HG03354 (cell line): ENCODE measurements at regions not wholly inside any gene's neighbourhood (a gene's known extent, or its start where the extent isn't known, plus 50 kb on each side); places are given as distances from the start of the nearest gene placed in this dataset.

Source experiments
- ATAC-seq: cut with Tn5 transposase; IDR thresholded peaks from one replicate; pipeline ENCODE4 v1.9.1; 2021; ENCODE audit warnings: mild to moderate bottlenecking; ENCODE audit not compliant: unreplicated experiment, poor library complexity, severe bottlenecking

- no peak for ATAC-seq
Observed at GRCh38 chr10:108187408-108188012, 1023.0 kb upstream of the SORCS1 start.

- ATAC-seq: no peak
Observed at GRCh38 chr10:108184114-108184513, 1019.6 kb upstream of the SORCS1 start.

- ATAC-seq: no peak
Observed at GRCh38 chr10:108180878-108181277, 1016.4 kb upstream of the SORCS1 start.

GRCh38 chr10:108169846-108170245 lies 1005.3 kb upstream of the SORCS1 start:
- ATAC-seq: no peak

GRCh38 chr10:108167766-108168165 lies 1003.3 kb upstream of the SORCS1 start:
- ATAC-seq: no peak

GRCh38 chr10:108166401-108166800 lies 1001.9 kb upstream of the SORCS1 start:
- no peak for ATAC-seq

DNA sequence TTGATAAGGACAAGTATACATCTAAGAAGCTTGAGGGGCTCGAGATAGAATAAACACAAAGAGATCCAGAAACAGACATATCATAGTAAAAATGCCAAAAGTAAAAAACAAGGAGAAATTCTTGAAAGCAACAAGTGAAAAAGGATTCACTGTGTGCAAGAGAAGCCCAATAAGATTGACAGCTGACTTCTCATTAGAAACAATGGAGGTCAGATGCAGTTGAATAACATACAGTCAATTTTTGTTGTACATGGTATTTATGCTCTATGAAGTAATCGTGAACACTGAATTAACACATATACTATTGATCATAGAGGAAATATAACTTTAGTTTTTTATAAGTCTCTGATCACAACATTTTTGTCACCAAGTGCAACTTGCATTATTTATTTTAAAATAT lies 982.8 kb upstream of the SORCS1 start:
- no peak for ATAC-seq

GRCh38 chr10:108141064-108141463 lies 976.6 kb upstream of the SORCS1 start:
- no peak for ATAC-seq

DNA sequence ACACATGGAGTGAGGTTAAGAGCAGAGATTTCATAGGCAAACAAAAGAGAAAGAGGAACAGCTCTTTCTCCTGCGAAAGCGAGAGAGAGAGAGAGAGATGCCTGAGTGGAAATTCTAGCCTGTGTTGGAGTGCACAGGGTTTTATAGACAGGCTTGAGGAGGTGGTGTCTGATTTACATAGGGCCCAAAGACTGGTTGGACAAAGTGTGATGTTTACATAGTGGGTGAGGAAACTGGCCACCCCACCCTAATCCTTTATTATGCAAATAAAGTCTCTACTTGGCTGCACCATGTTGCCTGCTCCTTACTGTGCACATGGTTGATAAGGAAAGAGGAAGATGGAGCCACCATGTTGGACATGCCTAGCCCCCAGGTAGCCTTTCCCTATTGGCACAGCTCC lies 967.8 kb upstream of the SORCS1 start:
- no peak for ATAC-seq

- no peak for ATAC-seq
Observed at GRCh38 chr10:108130575-108130974, 966.1 kb upstream of the SORCS1 start.

DNA sequence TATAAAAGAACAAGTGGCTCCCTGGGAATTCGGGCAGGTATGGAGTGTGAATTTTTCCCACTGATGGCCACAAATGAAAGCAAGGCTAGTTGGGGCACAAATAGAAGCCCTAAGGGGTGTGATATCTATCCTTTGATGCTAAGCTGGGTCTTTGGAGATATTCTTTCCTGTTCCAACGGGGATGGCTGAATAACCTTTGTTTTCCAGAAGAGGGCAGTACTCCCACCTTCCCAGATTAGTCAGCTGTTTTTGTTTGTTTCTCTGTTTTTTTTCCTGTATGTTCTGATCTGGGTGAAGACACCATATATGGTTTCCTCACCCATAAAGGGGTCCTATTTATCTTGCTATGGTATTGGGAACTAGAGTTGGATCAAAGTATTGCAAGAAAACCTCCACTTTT lies 947.7 kb upstream of the SORCS1 start:
- ATAC-seq: no peak

DNA sequence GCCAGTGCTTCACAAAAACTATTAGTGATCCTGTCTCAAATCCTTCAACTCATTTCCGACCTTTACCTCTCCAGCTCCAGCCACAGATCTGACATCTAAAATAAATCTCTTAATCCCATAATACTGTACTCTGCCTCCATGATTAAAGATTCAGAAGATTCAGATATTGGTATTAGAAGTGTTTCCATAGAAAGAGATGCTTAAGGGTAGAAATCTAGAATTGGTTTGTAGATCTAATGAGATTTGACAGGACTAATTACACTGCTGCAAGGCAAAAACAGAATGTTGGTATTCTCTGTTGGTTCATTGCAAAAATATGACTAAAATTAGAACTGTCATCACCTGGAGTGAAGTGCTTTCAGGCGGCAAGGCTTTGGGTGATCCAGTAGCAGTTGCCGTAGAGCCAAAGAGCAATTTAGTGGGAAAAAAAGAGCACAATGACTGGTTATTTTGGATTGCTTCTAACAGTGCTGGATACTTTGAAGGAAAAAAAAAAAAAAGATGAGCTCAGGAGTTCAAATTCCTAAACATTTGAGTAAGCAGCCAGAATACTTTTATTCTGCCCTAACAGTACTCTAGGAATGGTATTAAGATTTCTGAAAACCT lies 940.1 kb upstream of the SORCS1 start:
- no peak for ATAC-seq

DNA sequence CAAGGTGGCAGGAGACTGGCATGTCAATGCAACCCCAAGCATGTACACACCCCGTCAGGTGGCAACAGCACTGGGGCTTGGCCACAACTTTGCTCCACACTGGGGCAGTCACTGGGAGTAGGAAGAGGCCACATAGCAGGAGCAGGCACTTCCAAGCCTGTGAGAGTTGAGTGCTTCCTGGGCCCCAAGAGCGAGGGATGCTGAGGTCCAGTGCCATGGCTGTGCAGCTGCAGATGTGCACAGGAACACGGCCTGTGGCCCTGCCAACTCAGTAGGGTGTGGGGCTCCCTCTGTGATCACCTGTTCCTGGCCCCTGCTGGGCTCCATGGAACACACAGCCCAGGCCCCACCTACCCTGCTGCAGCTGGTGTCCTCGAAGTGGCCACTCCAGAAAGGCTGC lies 932.8 kb upstream of the SORCS1 start:
- ATAC-seq: no peak

DNA sequence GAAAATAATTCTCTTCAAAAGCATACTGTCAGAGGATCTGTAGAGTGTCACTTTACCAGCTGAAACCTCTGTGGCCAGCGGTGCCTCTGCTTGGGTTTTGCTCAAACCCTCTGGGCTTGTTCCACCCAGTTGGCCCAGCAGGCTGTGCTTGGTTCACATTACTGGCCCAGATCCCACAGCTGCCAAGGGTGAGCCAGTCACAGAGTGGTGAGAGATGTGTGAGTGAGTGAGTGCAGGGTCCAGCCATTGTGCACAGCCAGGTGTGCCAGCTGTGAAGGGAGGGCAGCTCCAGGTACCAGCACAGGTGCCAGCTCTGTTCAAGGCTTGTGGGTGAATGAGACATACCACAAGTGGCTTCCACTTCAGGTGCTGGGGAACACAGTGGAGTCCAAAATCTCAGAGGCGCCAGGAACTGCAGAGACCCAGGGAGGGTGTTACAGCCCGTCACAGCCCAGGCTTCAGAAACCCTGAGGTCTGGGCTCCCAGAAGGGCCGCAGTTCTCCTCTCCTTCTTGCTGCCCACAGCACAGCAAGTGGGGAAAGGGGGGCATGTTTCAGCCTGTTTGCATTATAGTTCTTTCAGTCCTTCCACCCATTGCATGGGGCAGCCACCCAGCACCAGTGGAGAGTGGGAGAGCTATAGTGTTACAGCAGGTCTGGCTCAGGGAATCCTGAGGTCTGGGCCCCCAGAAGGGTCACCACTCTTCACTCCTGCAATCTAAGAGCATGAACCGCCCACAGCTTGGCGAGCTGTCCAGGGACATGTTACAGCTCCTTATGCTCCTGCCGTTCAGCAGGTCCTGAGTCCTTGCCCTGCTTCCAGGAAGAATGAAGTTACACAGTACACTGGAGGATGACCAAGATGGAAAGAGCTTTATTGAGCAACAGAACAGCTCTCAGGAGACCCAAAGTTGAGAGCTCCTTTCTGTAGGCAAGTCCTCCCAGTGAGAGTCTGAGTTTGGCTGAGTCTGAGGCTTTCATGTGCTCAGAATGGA lies 931.7 kb upstream of the SORCS1 start:
- no peak for ATAC-seq

DNA sequence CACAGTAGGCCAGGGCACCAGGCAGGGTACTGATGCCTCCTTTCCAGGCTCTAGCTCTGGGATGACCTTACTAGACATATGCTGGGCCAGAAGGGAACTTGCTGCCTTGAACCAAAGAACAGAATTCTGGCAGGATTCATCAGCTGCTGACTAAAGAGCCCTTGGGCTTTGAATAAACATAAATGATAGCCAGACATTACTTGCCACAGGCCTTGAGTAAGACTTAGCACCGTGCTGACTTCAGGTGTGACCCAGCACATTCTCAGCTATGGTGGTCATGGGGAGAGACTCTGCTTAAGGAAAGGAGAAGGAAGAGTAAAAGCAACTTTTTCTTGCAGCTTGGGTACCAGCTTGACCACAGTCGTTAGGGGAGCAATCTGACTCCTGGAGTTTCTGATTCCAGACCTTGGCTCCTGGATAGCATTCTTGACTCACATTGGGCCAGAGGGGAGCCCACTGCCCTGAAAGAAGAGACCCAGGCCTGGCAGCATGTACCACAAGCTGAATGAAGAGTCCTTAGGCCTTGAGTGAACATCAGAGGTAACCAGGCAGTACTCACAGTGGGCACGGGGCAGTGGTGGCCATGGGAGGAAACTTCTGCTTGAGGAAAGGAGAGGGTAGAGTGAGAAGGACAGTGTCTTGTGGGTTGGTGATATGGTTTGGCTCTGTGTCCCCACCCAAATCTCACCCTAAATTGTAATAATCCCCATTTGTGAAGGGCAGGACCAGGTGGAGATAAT lies 926.1 kb upstream of the SORCS1 start:
- ATAC-seq: no peak

DNA sequence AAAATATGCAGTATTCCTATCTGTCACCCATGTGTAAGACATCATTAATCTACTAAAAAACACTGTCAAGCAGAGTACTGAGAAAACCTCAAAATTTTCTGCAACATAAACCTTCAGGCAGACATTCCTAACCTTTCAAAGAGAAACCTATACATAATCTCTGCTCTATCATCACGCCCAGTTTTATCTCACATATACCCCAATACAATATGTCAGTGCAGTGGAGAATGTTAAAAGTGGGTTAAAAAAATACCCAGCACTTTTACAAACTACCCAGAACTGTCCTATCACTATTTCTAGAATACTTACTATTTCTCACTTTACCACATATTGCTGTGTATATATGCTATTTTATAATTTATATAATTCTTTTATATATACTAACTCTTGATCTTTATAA lies 922.0 kb upstream of the SORCS1 start:
- ATAC-seq: no peak

DNA sequence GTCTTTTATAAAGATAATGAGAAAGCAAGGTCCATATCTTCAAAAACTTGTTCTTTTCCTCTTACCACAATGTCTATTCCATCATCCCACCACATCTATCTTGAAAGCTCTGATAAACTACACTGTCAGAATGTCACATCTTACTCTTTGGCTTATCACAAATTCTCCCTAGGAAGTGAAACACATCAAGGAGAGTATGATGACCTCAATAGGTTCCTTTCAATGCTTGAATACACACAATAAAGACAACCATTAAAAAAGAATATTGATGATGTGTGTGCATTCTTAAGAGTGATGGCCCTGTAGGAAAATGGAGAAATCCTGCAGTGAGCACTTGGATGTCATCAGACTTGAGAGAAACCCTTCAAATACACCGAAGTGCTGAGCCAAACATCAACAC lies 918.1 kb upstream of the SORCS1 start:
- no peak for ATAC-seq

DNA sequence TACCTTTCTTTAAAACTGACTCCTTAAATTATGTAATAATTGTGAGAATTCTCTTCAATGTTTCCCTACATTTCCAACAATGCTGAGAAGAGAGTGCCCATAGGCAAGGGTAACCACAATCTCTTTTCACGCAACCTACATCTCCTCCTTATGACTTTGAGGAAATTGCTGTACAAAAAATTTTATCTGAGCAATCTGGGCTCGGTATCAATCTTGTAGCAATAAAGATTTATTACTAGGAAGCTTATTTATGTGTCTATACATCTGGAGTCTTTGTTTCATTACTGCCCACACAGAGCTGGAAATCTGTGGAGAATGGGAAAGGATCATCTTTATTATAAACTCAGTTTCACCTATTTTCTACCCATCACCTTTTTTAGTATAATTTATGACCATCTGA lies 913.8 kb upstream of the SORCS1 start:
- ATAC-seq: no peak

DNA sequence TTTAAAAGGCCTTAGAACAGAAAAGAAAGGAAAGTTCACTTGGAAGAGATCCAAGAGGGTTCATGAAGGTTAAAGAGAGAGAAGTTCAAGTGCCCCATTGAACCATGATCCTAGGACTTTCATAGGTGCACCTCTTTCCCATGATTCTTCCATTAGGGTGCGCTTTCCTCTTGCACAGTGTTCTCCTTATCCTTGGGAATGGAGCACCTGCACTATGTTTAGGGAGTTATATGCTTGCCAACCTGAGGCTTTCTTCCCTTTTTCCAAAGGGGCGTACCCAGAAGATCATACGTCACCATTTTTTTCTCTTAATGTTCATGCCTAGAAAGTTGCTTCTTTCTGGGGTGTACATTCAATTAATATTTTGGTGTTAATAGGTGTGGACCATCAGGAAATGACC lies 908.0 kb upstream of the SORCS1 start:
- no peak for ATAC-seq

DNA sequence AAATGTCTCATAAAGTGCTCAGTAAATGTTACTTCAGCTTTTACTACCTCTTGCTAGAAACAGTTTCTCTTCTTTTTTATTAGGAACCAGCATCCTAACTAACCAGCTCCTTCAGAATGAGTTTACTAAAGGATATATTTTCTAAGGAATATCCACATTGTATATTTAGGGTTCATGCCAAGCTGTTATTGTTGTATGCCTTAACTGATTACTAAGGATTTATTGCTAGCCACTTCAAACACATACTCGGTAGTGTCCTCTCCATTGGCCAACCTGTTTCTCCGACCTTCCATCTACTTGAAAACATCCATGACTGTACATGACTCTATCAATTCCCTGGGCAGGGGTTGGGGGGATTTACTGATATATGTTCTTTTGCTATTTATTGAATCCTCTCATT lies 906.3 kb upstream of the SORCS1 start:
- no peak for ATAC-seq
